CD4-positive, alpha-beta T cell treated with Interleukin-15 for 4 hours (primary cell): ENCODE measurements at regions not wholly inside any gene's neighbourhood (a gene's known extent, or its start where the extent isn't known, plus 50 kb on each side); places are given as distances from the start of the nearest gene placed in this dataset.
"Not testable (repeated sequence)": the region's sequence is repeated elsewhere in the genome, so short reads cannot be mapped to it uniquely, and the experiment has no call there.

ENCODE experiments used
- DNase-seq: peaks from one replicate; pipeline ENCODE4 v3.0.0-alpha.2; 2020; ENCODE audit warnings: low spot score

DNA sequence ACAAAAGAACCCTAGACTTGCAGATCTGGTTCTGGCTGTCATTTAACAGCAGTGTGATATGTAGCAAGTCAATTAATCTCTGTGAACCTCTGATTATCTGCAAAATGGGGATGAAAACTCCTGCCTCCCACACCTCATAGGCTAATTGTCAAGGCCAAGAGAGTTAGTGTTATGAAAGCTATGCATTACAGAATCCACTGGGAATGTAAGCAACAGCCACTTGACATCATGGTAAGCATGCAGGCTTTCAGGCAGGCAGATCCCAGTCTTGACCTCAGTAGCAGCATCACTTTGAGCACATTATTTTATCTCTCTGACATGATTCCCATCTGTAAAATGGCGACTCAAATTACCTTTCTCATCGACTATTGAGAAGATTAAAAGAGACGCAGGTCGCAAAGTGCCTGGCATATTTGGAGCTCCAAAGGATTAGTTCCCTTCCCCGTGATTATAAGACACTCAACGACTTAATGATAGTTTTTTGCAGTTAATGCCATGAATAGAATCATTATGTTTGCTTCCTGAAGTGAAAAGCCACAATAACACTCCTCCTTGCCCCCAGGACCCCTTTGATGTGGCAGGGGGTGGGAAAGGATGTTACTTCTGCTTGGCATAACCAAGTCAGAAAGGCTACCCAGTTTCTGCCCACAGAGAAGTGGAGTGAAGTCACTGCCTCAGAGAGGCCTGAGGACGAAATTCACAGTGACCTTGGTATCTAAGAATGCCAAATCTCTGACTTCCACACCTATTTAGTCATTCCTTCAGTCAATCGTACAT is 273.0 kb upstream of the NFIA start:
- no peak for DNase-seq

DNA sequence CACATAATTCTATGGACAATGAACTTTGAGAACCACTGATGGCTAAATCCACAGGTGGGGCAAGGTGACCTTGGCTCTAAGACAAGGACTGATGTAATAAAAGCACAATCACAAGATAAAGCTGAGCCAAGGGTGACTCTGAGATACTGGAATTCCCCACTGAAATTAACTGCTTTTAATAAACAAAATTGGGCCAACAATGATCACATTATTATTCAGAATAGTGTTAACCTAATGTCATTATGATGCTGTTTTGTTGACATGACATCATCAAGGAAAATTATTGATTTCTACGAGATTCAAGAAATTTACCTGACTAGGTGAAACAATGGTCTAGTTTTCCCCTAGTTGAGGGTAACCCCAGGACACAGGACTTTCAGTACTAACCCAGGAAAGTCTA is 273.7 kb upstream of the NFIA start:
- DNase-seq, result no peak

DNA sequence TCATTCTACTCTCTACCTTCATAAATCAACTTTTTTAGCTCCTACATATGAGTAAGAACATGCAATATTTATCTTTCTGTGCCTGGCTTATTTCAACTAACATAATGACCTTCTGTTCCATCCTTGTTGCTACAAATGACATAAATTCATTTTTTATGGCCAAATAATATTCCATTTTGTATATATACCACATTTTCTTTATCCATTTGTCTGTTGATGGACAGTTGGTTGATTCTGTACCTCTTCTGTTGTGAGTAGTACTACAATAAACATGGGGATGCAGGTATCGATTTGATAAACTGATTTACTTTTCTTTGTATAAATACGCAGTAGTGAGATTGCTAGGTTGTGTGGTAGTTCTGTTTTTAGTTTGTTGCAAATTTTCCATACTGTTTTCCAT is 279.5 kb upstream of the NFIA start:
- DNase-seq, result no peak

DNA sequence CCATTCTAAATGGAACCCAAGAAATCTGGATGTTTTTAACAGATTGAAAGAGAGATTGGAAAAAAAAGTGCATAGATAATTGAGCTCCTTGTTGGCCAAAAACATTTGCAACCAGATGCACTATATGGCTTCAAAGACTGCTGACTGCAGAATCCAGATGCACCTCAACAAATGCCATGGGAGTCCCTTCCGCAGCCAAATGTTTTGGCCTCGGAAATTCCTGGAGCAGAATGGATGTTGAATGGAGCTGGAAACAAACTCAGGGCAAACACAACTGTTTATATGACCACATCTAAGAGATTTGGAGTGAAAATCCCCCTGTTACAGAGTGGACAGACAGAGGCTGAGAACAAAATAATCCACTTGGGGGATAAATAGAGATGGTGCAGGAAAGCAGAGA is 285.0 kb upstream of the NFIA start:
- DNase-seq, result no peak

DNA sequence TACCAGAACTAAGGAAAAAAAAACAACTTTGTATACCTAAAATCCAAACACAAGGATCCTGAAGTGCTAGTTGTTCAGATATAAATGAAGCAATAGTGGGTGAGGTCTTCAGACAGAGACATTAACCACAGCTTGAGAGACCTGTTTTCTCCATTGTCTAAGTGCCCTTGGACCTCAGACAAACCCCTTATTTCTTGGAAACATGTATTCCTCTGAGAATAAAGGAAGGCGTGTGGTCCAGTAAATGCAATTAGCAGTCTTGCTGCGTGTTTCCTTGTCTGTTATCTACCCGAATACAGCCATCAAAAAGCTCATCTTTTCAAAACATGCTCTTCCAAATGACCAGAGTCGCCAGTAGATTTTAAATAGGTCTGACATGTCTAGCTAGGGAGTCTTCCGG is 291.1 kb upstream of the NFIA start:
- no peak for DNase-seq

DNA sequence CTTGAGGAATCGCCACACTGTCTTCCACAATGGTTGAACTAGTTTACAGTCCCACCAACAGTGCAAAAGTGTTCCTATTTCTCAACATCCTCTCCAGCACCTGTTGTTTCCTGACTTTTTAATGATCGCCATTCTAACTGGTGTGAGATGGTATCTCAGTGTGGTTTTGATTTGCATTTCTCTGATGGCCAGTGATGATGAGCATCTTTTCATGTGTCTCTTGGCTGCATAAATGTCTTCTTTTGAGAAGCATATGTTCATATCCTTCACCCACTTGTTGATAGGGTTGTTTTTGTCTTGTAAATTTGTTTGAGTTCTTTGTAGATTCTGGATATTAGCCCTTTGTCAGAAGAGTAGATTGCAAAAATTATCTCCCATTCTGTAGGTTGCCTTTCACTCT is 309.3 kb upstream of the NFIA start:
- DNase-seq, result not testable (repeated sequence)

DNA sequence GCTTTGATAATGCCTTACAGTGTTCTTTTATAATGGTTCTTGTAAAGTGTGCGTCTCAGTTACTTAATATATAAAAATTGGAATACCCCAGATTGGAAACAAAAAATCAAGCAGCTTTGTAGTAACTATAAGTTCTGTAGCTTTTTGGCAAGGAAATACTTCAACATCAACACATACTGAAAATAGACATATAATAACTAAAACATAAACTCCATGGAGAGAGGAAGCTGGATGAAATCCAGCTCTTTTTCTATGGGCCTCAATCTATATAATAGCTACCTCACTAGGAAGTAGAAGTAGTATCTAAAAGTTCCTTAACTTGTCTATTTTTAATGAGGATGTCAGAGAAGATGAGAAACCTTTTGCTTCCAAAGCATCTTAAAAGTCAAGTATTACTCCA is 313.3 kb upstream of the NFIA start:
- DNase-seq, result no peak

DNA sequence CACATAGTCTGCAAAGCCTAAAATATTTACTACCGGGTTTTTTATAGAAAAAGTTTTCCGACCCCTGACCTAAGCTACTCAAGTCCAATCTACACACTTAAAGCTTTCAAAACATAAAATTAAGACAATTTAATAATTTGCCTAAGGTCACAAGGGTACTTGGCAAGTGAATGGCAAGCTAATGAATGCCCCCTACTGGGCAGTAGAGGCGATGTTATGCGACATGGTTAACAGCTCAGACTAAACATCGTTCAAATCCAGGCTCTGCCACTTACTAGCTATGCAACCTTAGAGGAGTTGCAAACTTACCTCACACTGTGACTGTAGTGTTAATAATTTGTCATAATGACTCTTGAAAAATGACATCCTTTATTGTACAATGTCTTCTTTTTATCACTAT is 317.2 kb upstream of the NFIA start:
- DNase-seq, result no peak

DNA sequence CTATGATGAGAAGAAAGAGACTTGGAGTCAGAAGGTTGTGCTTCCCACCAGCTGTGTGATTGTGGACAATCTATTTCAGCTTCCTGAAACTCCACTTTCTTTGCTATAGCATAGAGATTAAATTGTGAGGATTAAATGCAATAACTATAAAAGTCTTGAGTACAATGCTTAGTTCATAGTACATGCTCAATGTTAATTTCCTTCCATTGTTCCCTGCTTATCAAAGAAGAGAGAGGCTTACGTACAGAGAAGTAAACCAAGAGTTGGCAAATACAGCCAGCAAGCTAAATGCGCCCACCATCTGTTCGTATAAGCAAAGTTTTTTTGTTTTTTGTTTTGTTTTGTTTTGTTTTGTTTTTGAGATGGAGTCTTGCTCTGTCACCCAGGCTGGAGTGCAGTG is 317.9 kb upstream of the NFIA start:
- no peak for DNase-seq

DNA sequence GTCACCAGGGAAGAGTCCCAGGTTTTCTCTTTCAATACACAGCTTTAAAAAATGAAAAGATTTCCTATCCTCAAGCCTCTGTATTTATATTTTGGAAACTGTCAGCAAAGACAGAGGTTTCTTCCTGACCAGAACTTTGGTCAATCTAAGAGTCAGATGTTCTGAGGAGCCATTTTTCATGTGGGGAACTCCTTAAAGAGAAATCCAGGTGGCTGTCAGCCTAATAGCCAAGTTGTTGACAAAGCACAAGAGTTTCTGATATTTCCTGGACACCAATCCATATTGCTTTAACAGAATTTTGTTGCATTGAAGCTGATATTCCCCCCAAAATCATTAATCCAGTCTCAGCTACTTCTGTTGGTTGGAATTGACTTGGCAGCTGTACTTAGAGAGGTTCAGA is 318.6 kb upstream of the NFIA start:
- no peak for DNase-seq

DNA sequence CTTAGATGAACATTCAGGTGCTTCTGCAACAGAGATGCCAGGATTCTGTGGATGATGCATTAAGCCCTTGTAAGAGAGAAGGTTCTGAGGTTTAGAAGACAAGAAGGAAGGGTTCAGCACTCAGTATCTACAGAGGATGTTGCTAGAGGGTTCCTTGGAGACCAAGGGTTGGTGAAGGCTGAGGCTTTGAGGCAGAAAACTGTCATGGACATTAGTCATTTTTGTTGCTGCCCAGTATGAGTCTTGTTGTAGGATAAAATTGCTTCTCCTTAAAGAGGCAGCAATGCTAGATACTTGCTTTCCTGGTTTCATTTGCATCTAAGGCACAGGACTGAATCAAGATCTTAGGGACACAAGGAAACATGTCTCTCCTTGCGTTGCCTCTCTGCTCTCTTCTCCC is 319.4 kb upstream of the NFIA start:
- no peak for DNase-seq

DNA sequence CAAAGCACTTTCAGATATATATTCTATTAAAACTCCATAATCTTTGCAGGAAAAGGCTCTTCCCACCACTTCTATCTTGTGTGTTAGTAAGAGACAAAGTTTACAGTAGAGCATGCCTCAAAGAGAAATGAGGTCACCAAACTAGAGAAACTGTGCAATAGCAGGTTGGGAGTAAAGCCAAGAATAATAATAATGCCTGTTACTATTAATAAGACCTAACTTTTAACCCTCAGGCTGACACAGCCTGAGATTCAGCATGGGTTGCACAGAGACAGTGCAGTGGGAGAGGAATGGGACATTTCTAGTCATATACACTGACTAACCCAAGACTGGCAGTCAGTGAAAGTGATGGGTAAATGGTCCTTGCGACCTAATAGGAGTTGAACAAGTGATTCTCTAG is 320.2 kb upstream of the NFIA start:
- no peak for DNase-seq

DNA sequence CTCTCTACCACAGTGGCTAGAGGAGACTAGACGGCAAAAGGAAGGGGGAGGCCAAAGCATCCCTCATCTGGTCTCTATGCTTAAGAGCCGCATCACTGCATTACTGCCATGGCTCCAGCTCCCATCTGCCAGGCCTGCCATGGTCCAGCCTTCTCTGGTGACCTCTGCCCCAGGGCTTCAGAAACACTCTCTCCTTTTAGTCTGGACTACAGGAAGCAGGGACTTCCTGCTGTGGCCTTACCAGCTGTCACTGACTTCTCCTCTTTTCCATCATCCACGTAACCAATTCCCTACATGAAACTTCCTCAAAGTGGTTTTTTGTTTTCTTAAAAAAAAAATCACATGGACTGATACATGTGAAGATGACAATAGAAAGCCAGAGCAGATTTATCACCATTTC is 323.1 kb upstream of the NFIA start:
- DNase-seq, result no peak

DNA sequence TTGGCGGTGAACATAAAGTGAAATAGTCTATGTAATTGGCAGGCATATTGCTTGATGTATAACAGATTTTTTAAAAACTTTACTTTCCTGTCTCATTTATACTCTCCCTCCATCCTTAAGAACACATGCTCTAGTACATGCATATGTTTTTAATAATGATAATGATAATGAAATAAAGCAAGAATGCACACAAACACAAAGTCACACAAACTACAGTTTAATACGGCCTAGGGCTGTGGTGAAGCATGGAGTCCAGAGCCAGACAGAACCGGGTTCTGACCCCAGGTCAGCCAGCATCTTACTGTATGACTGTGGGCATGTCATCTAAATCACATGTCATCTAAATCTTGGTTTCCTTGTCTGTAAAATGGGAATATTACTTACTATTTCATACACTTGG is 324.9 kb upstream of the NFIA start:
- no peak for DNase-seq

DNA sequence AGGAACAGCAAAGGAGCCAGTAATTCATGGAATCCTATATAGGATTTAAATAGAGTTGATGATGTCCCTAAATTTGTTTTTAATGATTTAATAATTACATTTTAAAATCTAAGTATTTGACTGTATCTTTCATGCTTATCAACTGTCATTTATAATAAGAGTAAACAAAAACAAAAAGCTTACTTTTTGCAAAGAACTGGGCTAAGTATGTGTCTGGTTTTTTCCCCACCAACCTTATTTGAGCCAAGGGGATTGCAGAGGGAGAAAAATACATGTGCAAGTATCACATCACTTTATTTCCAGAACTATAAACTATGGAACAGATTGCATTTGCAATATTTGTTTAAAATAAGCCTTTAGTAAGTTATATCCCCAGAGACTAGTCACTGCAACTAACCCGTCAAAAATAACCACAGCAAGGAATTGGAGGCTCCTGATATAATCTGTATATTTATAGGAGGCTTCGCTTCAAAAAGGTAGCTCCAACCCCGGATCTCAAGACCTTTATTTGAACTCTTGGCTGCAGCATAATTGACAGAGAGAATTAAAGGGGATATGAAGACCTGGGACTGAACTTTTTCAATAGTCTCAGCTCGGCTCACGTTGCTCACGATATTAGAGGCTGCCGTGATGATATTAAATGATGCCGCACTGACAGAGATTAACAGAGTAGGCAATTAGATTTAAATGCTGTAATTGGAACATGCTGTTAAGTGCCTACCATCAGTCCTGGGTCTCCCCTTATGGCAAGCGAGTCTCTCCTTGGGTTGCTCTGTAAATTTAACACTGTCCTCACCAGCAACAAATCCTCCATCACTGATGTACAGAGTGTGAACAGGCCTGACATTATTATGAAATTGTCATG is 329.1 kb upstream of the NFIA start:
- no peak for DNase-seq

DNA sequence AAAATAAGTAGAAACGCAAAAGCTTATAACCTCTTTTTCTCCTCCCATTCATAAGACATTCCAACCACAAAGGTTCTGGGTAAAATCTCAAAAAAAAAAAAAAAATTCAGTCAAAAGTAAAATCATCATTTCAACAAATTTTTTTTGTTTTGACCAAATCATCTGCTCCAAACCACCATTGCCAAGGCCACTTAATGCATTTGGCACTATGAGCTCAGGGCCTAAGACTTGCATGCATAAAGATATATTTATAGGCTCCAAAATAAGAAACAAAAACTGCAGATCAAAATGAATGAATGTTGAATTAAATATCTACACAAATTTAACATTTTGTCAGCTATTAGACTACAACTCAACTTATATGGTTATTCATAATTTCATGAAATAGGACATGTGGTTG is 331.1 kb upstream of the NFIA start:
- no peak for DNase-seq

DNA sequence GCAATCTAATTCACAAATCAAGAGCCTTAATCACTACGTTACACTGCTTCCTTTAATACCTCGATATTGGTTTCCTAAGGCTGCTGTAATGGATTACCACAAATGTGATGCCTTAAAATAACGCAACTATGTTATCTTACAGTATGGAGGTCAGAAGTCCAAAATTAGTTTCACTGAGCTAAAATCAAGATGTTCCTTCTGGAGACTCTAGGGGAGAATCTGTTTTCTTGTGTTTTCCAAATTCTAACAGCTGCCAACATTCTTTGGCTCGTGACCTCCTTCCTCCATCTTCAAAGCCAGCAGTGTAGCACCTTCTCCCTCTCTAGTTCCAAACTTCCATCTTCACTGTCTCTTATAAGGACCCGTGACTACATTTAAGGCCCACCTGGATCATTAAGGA is 335.0 kb upstream of the NFIA start:
- no peak for DNase-seq

DNA sequence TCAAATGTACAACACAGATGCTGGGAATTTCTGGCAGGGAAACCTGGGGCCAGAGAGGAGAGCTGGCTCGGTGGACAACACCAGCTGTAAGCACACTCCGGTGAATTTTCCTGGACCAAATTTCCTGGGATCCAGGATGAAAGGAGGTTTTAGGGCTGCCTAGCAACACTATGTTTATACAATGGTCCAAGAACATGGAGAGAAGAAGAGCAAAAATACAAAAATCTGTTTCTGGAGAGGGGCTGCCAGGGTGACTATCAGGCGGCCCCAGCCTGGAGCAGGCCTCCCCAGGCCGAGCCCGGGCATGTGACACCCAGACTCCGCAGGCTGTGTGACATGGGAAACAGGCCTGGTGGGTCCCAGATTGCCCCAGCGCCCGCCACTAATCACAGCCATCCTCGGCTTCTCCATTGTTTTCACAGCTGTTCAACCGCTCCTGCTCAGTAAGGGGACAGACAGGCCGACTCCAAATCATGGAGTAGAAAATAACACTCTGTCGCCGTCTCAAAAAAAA is 336.0 kb upstream of the NFIA start:
- DNase-seq, result no peak

DNA sequence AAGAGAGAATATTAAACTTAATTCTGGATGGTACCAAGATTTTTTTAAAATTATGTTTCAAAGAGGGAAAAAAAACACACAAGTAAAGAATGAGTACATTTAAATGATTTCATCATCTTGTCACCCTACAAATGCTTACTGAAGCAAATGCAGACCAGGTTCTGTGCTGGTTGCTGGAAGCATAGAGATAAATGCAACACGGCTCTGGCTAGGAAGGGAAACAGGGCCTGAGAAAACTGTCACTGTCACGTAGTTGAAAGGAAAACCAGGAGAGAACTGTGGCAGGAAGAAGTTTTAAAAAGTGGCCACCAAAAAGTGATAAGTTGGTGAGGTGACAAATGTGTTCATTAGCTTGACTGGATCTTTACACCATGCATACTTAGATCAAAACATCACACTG is 336.9 kb upstream of the NFIA start:
- DNase-seq, result no peak

DNA sequence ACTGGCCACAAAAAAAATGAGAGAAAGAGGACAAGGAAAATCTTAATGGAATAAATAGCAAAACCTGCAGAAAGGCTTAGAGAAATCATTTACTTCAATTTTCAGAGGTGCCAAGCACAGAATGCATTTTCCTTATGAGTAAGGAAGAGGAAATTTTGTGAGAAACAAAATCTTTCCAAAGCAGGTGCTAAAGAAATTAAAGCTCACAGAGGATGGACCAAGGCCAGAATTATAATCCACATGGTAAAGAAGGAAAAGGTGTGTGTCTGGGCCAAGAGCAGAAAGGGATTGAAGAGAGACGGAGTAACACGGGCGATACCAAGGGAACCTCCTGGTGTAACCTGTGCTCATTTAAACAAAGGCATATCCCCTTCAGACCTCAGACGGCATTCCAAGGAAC is 340.0 kb upstream of the NFIA start:
- DNase-seq, result no peak

DNA sequence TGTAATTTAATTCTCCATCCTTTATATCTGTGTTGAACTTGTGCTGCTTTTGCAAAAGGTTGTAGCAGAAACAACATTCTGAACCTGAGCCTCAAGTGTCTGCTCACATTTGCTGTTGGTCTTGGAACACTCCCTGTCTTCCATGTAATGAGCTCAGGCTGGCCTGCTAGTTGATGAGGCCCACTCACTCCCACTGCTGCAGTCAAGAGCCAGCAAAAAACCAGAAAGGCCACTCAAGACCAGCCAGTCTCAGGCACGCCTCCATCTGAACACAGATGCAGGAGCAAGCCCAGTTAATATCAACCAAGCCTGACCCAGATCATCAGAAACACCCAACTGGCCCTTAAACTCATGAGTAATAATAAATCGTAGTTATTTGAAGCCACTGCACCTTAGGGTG is 342.2 kb upstream of the NFIA start:
- DNase-seq, result no peak

DNA sequence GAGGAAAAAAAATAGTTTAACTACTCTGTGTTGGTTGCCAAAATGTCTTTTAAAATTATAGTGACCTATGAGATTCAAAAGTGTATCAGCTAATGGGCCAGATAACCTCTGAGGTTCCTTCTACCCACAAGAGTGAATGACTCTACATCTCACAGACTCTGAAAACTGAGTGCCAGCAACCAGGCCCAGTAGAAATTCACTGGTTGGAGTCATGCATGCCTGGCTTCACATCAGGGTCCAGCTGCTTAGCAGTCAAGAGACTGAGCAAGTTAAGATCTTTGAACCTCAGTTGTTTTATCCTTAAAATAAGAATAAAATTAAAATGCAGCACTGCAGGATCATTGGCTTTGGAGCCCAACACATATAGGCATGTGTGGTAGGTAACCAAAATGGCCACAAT is 342.6 kb upstream of the NFIA start:
- no peak for DNase-seq

DNA sequence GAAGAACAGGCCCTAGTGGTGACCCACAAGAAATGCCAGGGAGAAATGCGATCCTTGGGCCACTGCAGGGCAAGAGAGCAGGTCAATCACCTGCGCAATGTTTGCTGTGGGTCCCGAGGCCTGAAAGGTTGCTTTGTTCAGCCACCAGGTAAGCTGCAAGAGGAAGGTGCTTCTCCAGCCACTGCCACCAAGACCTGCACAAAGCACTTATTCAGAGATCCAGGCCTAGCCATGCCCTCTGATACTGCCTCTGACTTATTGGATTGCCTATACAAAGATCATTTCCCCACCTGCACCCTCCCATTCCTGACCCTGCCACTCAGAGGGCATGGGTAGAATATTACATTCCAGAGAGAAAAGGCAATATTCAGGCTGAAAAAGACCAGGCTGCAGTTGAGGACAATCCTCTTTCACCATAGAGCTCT is 349.4 kb upstream of the NFIA start:
- no peak for DNase-seq
